Tongue (tissue), 1 donor: ENCODE measurements at regions not wholly inside any gene's neighbourhood (a gene's known extent, or its start where the extent isn't known, plus 50 kb on each side); places are given as distances from the start of the nearest gene placed in this dataset.
A peak's percentile ranks its signal among the peaks of the same experiment; 100 is the strongest.
"Not testable (repeated sequence)": the region's sequence is repeated elsewhere in the genome, so short reads cannot be mapped to it uniquely, and the experiment has no call there.

Experiments
- DNase-seq: peaks from one replicate; pipeline ENCODE4 v3.0.0-alpha.2; 2015

DNA sequence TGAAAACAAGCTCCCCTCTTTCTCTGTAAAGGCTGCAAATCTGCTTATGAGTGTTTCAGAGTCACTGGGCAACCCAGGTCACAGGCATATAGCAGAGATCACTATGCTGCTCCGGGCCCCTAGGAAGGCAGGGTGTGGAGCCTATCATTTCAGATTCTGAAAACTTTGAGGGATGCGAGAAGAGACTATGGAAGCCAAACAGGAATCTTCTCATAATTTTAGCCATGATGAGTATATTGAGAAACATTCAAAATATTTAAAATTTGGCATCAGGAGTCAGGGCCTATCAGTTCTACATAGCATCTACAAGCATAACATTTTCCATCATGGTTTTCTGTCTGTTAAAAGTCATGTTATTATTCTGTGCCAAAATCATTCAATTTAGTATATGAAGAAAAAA lies 61.7 kb upstream of the ATXN3L start:
- no peak for DNase-seq

DNA sequence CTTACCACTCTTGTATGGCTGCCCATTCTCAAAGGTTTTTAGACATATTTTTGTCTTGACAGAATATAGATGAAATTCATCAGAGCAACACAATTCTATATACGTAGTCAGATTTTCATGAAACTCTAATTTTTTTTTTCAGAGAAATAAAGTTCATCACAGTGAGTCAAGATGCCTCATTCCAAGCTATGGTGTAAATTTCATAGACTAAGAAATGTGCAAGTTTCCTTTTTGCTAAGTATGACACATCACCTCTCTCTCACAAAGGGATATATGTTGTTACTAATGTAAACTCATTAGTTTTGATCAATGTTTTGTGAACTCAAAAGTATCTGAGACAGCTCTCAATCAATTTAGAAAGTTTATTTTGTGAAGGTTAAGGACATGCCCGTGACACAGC lies 60.4 kb upstream of the ATXN3L start:
- DNase-seq = no peak

DNA sequence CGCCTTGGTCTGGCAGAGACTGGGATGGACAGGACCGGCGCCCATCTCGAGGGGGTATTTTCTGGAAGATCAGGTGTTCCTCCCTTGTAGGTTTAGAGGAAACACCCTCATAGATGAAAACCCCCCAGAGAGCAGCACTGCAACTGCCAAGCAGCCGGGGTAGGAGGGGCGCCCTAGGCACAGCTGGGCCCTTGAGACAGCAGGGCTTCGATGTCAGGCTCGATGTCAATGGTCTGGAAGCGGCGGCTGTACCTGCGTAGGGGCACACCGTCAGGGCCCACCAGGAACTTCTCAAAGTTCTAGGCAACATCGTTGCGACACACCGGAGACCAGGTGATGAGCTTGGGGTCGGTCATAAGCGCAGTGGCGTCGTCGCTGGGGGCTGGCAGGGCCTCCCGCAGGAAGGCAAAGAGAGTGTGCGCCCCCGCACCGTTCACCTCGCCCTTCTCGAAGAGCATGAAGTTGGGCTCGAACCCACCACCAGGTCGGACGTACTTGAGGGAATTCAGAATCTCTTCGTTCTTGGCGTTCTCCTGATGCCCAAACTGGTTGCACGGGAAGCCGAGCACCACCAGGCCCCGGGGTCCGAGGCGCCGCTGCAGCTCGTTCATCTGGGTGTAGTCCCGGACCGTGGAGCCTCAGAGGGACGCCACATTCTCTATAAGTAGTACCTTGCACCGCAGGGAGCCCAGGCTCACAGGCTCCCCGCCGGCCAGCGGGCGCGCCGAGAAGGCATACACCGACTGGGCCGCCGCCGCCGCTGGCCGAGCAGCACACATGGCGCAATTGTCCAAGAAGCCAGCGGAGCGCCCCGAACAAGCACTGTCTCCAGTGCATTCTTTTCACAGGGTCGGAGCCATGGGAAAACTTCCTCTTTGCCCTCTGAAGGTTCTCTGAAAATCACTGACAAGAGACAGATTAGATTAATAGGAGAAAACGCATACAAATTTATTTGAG lies 59.0 kb upstream of the ATXN3L start:
- not testable (repeated sequence) for DNase-seq

DNA sequence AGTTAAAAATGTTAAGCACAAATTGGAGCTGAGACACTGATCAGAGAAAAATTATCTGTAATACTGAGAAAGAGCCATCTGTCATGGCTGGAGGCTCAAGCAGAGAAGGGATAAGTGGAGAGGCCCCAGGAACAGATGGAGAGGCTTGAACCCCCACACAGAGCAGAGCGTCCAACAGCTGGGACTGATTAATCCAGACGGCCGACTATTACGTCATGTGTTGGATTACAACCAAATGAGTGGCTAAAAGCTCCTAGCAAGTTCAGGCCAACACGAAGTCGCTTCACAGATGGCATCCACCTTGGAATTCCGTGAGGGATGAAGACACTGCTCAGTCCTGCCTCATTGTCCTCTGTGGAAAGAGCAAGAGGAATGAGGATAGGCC lies 57.7 kb upstream of the ATXN3L start:
- DNase-seq = peak; percentile 92

DNA sequence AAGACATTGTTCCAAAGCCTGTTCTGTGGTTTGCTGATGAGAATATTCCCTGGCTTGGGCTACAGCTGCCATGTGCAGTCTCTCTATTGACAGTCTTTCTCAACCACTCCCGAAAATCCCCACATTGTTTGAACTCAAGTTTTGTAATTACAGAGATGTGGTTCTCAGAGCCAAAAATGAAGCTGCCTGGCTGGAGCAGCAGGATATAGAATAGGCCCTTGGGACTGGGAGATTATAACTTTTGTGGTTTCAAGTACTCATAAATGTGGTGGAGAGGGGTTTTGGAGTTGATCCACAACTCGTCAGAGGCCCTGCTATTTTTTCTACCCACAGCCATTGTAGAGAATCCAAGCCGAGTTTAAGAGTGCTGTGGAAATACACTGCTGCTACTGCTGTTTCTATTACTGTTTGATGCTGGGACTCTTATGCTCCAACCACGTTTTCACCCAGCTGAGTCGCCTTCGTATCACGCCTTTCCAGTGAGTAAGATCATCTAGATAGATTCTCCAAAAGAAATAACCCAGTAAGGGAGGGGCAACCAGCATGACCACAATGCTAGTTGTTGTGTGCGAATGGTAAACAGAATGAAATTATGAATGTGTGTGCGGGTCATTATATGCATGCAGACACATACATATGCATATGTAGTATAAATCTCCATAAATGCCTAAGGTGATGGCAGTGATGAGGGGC lies 57.1 kb upstream of the ATXN3L start:
- peak; percentile 95 for DNase-seq

DNA sequence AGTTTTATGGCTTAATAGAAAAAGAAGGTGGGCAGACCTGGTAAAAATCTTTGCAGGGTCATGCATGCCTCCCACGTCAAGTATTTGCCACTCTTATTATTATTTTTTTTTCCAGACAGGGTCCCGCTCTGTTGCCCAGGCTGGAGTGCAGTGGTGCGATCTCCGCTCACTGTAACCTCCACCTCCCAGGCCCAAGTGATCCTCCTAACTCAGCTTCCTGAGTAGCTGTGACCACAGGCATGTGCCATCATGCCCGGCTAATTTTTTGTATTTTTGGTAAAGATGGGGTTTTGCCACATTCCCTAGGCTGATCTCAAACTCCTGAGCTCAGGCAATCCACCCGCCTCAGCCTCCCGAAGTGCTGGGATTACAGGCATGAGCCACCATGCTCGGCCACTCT lies 55.7 kb upstream of the ATXN3L start:
- not testable (repeated sequence) for DNase-seq

DNA sequence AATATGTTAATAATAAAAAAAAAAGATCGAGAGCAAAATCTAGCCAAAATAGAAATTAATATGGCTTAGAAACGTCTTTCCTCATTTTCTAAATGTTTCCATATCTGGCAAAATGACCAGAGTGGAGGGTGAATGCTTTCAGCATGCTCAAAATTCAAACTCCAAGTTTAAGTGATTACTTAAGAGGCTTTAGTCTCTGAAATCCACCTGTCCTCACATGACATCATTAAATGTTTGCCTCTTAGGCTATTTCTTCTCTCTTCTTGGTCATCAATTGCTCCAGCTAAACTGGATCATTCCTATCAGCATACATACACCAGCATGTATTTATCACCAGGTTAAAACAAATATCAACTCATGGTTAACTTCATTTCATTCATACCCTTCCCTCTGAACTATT lies 54.5 kb upstream of the ATXN3L start:
- no peak for DNase-seq

DNA sequence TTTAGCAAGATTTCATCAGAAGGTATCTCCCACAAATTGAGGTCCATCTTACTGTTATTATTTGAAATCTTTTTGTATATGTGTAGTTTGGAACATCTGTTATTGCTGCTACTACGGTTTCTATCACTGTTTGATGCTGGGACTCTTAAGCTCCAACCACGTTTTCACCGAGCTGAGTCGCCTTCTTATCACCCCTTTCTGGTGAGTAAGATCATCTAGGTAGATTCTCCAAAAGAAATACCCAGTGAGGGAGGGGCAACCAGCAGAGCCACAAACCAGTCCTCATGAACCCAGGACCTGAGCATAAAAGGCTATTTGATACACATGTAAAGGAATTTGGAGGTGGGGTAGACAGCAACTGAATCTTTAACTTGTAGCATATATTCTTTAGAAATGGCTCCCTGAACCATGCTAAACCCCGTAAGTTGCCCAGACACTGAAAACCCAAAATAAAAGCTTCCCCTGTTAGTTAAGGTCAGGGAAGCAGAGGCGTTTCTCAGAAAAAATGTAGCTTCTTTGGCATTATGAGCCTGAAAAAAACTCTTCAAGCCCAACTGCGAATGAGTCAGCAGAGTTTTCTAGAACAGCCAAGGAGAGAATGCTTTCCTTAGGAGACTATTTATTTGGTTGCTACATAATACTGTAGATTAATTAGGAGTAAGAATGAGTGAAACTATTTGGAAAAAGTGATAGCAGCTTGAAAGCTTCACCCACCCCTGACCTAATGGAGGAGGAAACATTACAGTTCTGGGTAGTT lies 53.8 kb upstream of the ATXN3L start:
- DNase-seq = no peak

DNA sequence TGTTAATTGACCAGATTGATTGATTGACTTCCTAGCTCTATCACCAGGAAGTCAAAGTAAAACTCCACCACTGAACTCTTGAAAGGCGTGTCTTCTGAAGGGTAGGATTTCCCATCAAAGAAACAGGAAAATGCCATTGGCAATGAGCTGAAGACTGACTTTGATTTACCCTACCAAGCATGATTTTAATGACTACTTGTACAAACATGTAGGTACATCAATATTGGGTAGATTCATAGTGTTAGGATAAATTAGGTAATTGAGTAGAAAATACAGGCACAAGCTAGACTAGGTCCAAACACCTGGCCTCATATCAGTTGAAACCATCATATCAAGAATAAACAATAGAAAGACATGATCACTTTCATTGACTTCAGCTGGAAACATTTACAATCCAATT lies 53.2 kb upstream of the ATXN3L start:
- DNase-seq = no peak

DNA sequence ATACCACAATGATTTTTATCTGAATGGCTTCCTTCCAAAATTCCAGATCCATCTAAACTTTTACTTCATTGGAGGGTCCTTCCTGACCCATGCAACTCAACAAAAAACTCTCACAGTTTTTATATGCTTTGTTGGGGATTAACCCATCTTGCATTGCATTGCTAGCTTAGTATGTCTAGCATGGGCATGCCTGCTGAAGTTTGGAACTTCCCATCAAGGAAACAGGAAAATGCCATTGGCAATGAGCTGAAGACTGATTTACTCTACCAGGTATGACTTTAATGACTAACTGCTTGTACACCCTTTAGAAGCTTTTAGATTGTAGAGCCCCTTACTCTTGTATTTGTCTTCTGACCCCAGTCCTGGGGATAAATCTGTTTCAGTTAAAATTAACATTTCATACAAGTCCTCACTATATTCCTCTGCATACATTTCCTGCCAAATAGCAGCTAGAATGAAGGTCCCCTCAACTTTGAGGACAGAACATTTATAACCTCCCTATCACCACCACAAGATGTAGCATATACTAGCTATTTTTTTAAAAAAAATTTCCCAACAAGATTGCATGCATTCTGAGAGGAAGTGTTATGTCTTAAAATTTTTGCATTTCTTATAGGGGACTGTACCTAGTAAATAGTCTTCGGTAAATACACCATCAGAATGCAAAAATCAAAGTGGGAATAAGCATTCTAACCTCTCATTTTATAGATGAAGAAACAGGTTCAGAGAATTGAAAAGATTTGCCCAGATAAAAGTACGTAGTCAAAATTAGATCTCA lies 52.5 kb upstream of the ATXN3L start:
- no peak for DNase-seq

DNA sequence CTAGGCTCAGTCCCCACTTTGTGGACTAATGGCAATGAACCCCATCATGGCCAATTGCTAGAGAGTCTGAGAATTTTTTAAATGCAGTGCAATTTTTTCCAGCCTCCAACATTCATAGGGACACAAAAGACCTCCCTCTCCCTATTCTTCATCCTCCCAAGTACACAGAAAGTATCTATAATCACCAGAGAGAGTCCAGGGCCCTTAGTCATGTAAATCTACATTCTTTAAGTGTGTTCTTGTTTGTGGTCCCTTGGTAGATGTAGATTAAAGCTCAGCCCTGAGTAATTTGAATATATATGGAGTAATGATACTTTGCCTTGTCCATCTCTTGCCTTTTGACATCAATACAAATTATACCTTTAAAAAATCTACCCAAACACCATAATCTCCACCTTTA lies 51.3 kb upstream of the ATXN3L start:
- DNase-seq = no peak

DNA sequence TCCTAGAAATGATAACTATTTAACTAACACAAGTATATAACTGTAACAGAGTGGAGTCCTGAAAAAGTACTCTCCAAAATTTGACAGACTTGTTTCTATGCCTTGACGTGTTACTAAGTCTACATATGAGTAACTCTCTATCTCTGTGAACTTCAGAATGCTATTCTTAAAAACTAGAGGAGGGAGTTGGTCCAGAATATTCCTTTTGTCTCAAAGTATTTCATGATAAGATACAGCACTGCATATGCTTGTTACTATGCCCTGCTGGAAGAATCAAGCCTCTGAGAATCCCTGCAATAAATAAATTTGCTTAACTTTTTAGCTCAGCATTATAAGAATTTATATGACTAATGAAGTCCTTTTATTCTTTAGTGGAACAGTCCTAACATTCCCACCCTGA lies 50.9 kb upstream of the ATXN3L start:
- DNase-seq = no peak
